Adrenal gland (tissue), 5 donors: ENCODE measurements at regions not wholly inside any gene's neighbourhood (a gene's known extent, or its start where the extent isn't known, plus 50 kb on each side); places are given as distances from the start of the nearest gene placed in this dataset.

ENCODE experiments used
- POLR2A ChIP-seq, 2 donors: fragments of 450-650 bp; IDR thresholded peaks; one replicate each; pipeline ENCODE4 v1.6.1; 2017; ENCODE audit warnings: antibody characterized with exemption in 2 of 2, mild to moderate bottlenecking in 2 of 2, moderate library complexity in 1 of 2
- TF ChIP-seq, protein P1 (sequence below), 6 experiments: fragments of 450-650 bp in 4 of 6; fragments of 200-600 bp in 2 of 6; sonication (generic) in 1 of 6; IDR thresholded peaks; 1 replicate in 5 of 6; 2 replicates in 1 of 6; pipeline versions ENCODE4 v1.5.1 to v1.8.0; 2016 to 2021; ENCODE audit warnings: antibody characterized with exemption in 6 of 6, mild to moderate bottlenecking in 2 of 6, moderate library complexity in 1 of 6
- donor health status: DM: no; HTN: no; CAD: no.

GRCh38 chr5:152527358-152528052 lies 122.4 kb upstream of the NMUR2 start:
- TF ChIP-seq, protein P1, sequence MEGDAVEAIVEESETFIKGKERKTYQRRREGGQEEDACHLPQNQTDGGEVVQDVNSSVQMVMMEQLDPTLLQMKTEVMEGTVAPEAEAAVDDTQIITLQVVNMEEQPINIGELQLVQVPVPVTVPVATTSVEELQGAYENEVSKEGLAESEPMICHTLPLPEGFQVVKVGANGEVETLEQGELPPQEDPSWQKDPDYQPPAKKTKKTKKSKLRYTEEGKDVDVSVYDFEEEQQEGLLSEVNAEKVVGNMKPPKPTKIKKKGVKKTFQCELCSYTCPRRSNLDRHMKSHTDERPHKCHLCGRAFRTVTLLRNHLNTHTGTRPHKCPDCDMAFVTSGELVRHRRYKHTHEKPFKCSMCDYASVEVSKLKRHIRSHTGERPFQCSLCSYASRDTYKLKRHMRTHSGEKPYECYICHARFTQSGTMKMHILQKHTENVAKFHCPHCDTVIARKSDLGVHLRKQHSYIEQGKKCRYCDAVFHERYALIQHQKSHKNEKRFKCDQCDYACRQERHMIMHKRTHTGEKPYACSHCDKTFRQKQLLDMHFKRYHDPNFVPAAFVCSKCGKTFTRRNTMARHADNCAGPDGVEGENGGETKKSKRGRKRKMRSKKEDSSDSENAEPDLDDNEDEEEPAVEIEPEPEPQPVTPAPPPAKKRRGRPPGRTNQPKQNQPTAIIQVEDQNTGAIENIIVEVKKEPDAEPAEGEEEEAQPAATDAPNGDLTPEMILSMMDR (IDR thresholded peaks at IDR 0.05): no peak
- TF ChIP-seq POLR2A (IDR thresholded peaks at IDR 0.05): no peak
